ENCODE measurements at regions not wholly inside any gene's neighbourhood (a gene's known extent, or its start where the extent isn't known, plus 50 kb on each side); places are given as distances from the start of the nearest gene placed in this dataset.
A peak's percentile ranks its signal among the peaks of the same experiment; 100 is the strongest.

DNA sequence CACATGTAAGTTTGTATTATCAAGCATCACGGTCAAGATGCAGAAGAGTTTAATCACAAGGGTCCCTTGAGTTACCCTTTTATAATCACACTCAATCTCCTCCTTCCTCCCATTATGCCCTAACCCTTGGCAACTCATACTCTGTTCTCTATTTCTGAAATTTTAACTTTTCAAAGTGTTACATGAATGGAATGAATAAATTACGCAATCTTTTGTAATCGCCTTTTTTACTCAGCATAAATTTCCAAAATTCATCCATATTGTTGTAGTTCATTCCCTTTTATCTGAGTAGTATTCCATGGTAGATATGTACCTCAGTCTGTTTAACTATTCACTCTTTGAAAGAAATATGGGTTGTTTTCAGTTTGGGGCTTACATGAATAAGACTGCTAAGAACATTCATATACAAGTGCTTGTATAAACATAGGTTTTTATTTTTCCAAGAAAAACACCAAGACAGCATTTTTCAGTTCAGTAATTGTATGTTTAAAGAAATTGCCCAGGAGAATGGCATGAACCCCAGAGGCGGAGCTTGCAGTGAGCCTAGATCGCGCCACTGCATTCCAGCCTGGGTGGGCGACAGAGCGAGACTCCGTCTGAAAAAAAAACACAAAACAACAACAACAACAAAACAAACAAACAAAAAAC lies 430.9 kb upstream of the KCNH7 start:
- DNase-seq (ENCODE audit: low spot score): no peak

DNA sequence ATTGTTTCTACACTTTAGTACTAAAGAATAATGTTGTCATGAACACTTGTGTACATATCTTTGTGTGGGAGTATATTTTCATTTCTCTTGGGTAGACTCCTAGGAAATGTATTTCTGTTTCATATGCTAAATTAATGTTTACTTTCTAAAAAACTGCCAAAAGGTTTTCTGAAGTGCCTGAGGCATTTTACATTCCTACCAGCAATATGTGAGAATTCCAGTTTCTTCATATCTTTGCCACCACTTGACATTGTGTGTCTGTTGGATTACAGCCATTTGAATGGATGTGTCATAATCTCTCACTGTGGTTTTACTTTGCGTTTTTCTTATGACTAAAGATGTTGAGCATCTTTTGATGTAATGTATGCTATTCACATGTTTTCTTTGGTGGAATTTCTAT lies 428.2 kb upstream of the KCNH7 start:
- no peak for DNase-seq (ENCODE audit: low spot score)

DNA sequence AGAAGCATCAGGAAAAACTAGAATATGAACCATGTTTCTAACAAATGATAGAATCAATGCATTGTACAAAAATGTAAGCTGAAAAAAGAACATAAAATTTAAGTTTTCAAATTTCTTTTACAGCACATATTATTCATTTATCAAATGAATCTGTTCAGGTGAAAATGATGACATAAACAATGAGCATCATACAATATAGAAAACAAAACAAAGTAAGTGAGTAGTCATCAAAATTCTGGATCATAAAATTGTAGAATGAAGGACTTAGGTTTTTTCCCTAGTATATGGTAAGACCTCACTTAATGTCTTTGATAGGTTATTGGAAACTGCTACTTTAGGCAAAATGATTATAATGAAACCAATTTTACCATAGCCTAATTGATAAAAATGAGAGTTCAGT lies 427.0 kb upstream of the KCNH7 start:
- no peak for DNase-seq (ENCODE audit: low spot score)

DNA sequence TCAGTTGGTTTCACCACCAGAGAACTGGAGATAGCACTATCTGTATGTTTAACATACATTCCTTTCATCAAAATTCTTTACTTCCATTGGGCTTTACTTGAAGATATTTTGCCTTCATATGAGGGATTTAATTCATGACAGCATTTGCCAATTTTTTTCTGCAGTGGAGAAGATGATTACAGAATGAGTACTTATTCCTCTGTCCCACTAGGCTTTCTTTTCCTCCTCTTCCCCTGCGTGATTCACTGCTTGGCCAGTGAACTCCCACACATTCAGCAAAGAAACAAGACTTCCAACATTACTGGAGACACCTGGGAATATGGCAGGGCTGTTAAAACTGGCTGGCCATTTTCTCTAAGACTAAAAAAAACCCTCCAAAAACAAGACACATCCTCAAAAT lies 425.8 kb upstream of the KCNH7 start:
- DNase-seq (ENCODE audit: low spot score): no peak

DNA sequence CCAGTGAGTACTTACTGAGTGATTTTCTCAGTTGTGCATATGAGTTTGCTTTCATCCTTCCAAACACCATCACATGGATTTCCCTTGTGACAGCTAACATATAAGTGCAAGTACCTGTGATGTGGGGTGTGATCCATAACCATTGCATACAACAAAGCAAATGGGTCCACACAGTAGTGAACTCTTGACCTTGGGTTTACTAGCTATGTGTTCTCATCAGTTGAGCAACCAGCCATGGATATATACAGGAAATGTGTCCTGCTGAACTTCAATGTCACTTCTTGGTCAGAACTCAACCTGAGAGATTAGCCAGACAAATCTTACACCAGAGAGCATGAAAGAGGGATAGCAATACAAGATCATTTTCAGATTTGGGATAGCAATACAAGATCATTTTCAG lies 420.9 kb upstream of the KCNH7 start:
- no peak for DNase-seq (ENCODE audit: low spot score)

DNA sequence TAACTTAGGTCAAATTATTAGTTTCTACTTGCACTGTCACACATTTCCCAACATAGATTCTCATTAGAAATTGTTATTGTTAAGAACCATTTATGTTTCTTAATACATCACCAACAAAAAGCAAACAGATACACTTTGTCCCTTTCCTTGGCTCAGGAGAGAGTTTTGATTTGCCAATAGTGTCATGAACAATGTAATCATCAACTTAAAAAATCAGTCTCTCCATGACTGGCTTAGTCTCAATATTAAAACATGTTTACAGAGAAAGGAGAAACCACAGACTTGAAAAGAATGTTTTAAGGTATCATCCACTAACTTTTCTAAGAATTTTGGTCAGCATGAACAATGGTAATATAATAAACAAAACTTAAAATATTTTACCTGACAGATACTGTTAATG lies 416.5 kb upstream of the KCNH7 start:
- no peak for DNase-seq (ENCODE audit: low spot score)

DNA sequence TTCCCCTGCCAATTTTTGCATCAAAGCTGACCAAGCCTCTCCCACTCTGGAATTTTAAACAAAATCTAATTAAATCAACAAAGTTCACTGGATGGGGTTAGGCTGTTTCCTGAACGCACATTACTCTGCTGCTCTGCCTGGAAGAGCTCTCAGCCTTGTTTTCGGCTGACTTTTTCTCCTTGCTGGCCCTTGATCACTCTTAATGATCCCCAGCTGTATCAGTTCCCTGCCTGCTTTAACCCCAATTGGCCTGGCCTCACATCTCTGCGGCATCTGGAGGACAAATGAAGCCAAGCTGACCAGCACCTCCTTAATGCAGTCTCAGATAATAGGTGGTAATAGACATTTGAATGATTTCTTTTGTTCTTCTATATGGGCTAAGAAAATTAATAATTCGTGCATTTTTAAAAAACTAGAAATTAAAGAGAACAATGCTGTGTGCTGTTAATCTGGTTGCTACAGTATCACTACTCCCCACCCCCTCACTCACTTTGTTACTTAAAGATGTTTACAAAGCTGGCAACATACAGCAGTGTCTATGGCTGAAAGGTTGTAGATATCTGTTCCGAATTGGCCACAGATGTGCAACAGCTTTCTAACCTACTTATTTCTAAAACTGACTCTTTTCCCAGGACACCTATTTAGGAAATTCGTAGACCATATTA lies 415.2 kb upstream of the KCNH7 start:
- DNase-seq (ENCODE audit: low spot score): no peak

DNA sequence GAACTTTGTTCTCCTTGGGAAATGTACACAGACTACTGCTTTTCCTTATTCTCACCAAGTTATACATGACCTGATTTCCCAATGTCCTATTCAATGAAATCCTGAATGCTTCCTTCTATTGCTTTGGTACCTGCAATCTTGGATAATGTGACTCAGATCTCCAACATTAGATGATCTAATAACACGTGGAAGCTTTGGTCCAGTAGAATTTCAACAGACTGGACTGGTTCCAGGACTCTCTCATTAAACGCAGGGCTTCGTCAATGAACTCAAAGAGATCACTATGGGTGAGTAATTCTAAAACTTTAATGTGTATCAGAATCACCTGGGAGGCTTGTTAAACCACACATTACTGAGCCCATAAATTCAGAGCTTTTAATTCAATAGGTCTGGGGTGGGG lies 413.6 kb upstream of the KCNH7 start:
- peak; percentile 24 for DNase-seq (ENCODE audit: low spot score)

DNA sequence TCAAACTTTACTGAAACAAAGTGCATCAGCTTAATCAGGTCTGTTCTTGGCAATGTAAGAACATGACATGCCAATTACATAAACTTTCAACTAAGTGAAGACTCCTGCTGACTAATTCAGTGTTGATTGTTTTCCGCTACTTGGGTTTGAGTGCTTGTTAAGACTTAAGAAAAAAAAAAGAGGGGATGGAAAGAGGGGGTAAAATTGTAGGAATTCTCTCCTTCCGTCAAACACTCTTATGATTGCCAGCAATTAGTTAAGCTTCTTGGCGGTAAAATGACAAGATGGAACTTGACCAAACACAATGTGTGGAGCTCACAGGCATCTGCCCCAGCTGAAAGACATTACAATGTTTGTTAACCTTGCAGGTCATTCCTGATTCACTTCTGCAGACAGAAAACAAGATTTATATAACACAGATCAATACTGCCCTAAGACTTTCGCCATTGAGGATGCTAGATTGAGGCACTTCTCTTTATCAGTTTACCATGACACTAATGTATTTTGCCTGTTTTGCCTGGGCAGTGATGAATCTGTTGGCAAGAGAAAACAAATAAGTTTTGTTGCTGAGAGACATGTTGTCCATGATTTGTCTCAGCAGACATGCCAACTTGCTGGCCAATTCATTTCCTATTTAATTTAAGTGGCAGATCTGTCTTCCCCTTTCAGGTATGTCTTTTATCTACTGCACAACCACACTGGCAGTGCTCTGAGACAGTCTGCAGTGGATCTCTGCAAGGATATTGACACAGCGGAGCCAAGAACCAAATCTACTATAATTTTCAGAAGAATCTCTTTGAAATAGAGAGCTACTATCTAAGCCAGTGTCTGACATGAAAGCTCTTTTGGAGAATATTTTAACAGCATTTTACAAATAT lies 410.0 kb upstream of the KCNH7 start:
- no peak for DNase-seq (ENCODE audit: low spot score)

DNA sequence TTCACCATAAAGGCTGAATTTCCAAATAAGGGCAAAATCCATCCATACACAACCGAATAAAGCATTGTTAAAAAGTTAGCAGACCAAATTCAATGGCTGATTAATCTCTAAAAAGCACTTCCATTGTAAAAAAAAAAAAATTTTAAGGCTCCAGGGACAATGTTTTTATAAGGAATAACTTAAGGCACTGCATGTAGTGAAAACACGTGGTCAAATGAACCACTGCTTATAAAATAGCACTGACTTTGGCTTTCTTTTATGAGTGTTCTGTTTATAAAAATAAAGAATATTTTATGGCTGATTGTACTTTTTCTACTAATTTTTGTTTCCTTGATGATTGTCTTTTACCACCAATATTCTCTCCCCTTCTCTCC lies 409.3 kb upstream of the KCNH7 start:
- DNase-seq (ENCODE audit: low spot score): no peak

DNA sequence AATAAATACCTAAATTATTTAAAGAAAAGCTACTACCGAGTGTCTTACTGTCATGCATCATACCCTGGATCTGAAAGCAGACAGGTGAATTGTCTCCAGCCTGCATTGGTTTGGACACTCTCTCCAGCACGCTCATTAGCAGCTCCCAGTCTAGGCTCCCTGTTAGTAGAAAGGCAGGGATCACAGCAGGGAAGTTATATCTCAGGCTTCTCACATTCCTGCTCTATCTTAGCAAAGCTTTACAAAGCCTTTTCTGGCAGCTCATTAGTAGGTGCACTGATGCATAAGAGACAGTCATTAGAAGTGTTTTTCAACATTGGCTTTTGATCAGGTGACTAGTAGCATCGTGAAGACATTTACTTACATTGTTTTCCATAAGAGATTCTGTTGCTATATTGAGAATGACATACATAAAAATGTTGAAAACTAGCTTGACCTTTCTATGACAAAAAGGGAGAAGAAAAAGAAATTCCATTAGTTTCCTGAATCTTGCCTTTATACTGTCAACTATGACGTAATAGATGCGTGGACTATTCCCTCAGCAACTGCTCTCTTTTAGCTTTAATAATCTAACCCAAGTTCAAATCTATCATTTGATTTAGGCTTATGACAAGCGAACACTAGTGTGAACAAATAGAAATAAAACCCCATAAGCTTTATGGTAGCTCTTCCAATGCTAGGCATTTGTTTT lies 408.7 kb upstream of the KCNH7 start:
- no peak for DNase-seq (ENCODE audit: low spot score)

DNA sequence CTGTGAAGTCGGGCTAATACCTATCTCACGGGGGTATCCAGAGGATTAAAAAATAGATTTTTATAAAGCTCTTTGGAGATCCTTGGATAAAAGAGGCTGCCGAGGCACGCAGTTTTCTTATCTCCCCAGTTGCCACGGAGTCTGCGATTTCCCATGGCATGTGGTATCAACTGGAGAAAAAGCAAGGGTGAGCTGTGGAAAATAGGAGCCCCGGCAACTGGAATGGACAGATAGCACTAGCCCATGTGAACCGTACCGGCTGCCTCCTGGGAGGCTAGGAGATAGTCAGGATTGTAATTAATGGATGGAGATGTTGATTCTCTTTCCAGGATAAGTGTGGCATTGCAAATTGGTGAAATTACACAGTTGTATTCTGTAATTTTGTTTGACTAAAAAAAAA lies 407.6 kb upstream of the KCNH7 start:
- no peak for DNase-seq (ENCODE audit: low spot score)

DNA sequence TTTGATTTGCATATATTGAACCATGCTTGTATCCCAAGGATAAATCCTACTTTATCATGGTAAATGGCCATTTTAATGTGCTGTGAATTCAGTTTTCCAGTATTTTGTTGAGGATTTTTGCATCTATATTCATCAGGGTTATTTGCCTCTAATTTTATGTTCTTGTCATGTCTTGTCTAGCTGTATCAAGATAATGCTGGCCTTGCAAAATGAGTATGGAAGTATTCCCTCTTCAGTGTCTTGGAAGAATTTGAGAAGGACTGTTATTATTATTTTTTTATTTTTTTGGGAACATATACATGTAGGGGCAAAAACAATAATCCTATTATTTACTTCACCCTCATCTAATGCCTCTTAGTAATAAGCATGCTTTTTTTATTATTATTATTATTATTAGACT lies 398.0 kb upstream of the KCNH7 start:
- DNase-seq (ENCODE audit: low spot score): no peak

DNA sequence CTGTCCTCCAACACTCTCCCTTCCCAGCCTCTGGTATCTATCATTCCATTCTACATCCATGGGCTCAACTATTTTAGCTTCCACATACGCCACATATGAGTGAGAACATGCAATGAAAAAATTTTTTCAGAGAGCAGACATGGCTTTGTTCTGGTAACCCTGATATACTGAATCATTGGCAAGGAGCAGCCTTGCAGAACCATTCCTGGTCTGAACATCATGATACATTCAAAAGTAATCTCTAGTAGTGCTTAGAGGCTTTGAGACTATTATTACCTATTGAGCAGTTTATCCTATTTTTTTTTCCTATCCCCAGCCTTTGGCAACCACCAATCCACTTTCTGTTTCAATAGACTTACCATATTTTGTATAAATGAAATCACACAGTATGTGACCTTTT lies 393.1 kb upstream of the KCNH7 start:
- DNase-seq (ENCODE audit: low spot score): no peak

DNA sequence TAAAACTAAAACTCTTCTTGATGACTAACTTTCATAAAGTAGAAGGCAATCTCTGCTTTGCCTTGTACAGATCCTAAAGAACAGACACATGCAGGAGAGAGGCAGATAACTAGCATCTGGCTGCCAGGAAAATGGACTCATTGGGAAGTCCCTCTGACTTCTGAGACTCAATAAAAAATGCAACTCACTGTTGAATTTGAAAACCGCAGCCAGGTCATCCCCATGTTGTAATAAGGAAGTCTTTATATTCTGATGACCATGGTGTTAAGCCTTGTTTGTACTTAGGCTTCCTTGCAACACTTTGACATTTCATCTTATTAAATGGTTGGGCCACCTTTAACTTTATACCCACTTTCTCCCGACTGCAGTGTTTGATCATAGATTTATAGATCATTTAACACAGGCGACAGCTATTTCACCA lies 375.1 kb upstream of the KCNH7 start:
- peak; percentile 66 for DNase-seq (ENCODE audit: low spot score)

DNA sequence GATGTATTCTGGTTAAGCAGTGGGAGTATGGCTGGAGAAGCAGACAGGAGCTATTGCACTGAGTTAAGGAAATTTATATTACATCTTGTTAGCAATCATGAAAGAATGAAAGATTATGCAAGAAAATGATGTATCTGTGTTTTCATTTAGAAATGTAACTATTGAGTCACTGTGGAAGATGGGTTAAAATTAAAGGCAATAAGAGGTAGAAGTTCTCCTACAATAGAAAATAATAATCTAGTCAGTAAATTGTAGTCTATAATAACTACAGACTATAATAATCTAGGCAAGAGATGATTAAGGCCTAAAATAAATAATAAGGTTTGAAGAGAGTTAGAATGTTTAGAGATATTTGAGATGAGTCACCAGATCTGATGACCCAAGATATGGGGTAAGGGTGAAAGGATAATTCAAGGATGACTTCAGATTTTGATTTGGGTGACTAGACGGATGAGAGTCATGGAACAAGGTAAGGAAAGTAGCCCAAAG lies 371.9 kb upstream of the KCNH7 start:
- DNase-seq (ENCODE audit: low spot score): no peak

DNA sequence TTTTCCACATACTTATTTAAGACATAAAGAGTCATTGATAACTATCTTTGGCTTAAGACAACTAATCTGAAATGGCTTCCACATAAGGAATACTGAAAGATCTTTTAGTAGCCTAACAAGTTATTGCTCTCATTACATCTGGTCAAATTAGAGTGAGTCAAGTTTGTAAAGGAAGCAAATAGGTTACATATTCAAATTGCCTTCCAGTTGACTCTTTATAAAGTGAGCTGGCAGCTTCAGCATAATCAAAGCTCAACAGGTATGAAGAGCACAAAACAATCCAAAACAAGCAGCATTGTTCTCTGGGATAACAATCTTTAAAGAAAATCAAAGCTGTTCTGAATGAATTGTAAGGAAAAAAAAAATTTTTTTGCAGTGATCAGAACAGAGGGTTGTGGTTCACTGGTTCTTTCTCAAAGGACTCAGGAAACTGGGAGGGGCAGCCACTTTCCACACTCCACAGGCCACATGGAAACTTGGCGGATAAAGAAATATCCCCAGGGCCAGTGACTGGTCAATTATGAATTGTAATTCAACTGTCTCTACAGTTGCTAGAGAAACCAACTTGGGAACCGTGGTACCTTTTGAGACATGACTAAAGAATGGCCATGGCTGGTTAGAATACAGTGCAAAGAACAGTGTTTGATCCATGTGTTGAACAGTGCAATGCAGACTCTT lies 369.3 kb upstream of the KCNH7 start:
- DNase-seq (ENCODE audit: low spot score): no peak

DNA sequence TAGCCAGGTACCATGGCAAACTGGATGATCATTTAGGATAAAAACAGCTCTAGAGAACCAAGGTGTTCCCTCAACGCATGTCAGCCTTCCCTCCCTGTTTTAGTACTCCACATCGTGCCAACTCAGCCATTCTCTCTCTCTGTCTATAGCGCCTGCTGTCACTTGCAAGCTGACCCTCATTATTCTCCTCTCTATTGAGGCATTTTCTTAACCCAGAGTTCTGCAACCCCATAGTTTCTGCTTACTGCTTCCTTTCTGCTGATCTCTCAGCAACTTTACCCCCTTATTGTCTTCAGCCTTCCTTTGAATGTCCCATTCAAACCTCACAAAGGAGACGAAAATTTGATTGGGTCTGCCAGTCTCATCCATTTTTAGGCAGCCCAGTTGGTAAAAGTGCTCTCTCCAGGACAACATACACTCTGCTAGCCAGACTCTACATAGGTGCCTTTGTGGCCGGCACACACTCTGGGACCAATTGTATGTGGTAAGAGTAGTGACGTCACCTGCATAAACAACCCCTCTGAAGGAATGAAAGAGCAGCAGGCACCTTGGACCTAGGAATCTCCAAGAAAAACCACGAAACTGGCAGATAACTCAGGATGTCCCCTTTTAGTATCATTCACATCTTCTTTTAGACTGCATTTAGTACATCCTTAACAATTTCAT lies 367.2 kb upstream of the KCNH7 start:
- DNase-seq (ENCODE audit: low spot score): no peak

DNA sequence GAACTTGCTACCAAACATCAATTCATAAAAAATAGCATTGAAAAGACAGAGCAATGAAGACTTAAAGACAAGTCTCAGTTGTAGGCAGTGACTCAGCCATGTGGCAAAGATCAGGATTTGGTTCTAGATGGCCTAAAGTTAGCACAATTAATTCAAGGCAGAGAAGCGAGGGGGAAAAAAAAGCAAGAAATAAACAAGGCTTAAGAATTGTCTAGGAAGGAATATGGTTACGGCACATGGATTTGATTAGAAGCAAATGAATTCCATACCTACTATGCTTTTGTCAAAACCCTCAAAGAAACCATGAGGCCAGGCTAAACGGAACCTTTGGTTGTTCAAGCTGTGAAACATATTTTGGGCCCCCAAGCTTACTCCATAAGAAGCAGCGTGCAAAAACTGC lies 362.2 kb upstream of the KCNH7 start:
- DNase-seq (ENCODE audit: low spot score): no peak

DNA sequence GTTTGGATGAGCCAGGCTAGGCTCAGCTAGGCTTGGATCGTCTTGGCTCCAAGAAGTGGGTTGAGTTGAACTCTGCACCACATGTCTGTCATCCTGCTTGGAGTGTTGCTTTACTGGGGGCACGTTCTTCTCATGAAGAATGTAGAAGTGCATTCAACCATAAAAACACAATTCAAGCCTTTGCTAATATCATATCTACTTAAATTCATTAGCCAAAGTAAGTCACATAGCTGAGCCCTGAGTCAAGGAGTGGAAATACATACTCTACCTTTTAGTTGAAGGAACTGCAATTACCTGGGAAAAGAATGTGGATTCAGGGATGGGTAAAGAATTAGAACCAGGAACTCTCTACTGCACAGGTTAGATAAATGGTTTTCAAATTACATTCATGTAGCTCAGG lies 360.4 kb upstream of the KCNH7 start:
- DNase-seq (ENCODE audit: low spot score): no peak

DNA sequence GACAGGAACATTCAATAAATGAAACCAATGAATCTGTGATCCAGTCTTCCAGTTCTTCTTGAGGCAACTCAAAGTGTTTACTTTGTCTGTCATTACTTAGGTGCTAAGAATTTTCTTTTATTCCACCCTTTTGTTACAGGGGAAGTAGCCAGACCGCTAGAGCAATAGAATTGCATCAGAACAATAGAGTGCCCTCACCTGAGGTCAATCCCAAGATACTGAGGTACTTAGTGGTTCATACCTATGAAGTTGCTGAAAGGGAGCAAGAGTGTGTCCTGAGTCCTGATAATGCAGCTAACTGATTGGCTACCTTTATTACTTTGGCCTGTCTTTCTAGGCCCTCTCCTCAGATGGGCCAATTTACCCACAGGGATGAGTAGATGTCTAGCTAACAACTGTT lies 359.4 kb upstream of the KCNH7 start:
- DNase-seq (ENCODE audit: low spot score): no peak

Measured in HT-29 (cell line).